ENCODE measurements at regions not wholly inside any gene's neighbourhood (a gene's known extent, or its start where the extent isn't known, plus 50 kb on each side); places are given as distances from the start of the nearest gene placed in this dataset.

GRCh38 chr20:52382933-52383332, 191.4 kb upstream of the ZFP64 start:
- TF ChIP-seq CTCF (conservative IDR thresholded peaks at IDR 0.05; ENCODE audit: low read depth) = no peak
- ChIA-PET CTCF (interaction anchor here (0.7 to 1.7 kb wide), 3 partner anchors 54 to 1090 kb away, joined by 3 to 4 read pairs (median 4); no protein-coding TSS in a partner anchor), POLR2A (ENCODE audit: low non-redundant PET) (no interaction called here)
- no peak overlapping the region for H3K27ac ChIP-seq
- no peak for DNase-seq (ENCODE audit: low spot score)

- POLR2A ChIA-PET (ENCODE audit: low non-redundant PET) = no interaction called here
- CTCF ChIA-PET = interaction anchor here (0.9 kb wide), 1 partner anchor 68 kb away, joined by 3 read pairs; no protein-coding TSS in a partner anchor
- peak; percentile 99 for TF ChIP-seq CTCF (conservative IDR thresholded peaks at IDR 0.05; ENCODE audit: low read depth)
- DNase-seq (ENCODE audit: low spot score) = peak; percentile 58
- H3K27ac ChIP-seq = no peak overlapping the region
Observed at GRCh38 chr20:52379723-52380336, 188.3 kb upstream of the ZFP64 start.

- TF ChIP-seq CTCF (conservative IDR thresholded peaks at IDR 0.05; ENCODE audit: low read depth) = no peak
- DNase-seq (ENCODE audit: low spot score) = no peak
- CTCF ChIA-PET = no interaction called here
- POLR2A ChIA-PET (ENCODE audit: low non-redundant PET) = no interaction called here
- no peak overlapping the region for H3K27ac ChIP-seq
Observed at GRCh38 chr20:52372169-52372568, 180.6 kb upstream of the ZFP64 start.

- ChIA-PET CTCF (no interaction called here), POLR2A (ENCODE audit: low non-redundant PET) (no interaction called here)
- H3K27ac ChIP-seq = no peak overlapping the region
- no peak for DNase-seq (ENCODE audit: low spot score)
- TF ChIP-seq CTCF (conservative IDR thresholded peaks at IDR 0.05; ENCODE audit: low read depth) = no peak
Observed at GRCh38 chr20:52365688-52366087, 174.1 kb upstream of the ZFP64 start.

- CTCF ChIA-PET = interaction anchor here (0.7 kb wide), 1 partner anchor 1255 kb away, joined by 3 read pairs; no protein-coding TSS in a partner anchor
- no peak overlapping the region for H3K27ac ChIP-seq
- TF ChIP-seq CTCF (conservative IDR thresholded peaks at IDR 0.05; ENCODE audit: low read depth) = no peak
- POLR2A ChIA-PET (ENCODE audit: low non-redundant PET) = no interaction called here
- no peak for DNase-seq (ENCODE audit: low spot score)
Observed at GRCh38 chr20:52364405-52364804, 172.8 kb upstream of the ZFP64 start.

- no peak overlapping the region for H3K27ac ChIP-seq
- ChIA-PET CTCF (interaction anchor here (0.6 kb wide), 1 partner anchor 44 kb away, joined by 4 read pairs; no protein-coding TSS in a partner anchor), POLR2A (ENCODE audit: low non-redundant PET) (no interaction called here)
- no peak for DNase-seq (ENCODE audit: low spot score)
- TF ChIP-seq CTCF (conservative IDR thresholded peaks at IDR 0.05; ENCODE audit: low read depth) = no peak
Observed at GRCh38 chr20:52361650-52362049, 170.1 kb upstream of the ZFP64 start.

All from RWPE1 (cell line).